ENCODE measurements at regions not wholly inside any gene's neighbourhood (a gene's known extent, or its start where the extent isn't known, plus 50 kb on each side); places are given as distances from the start of the nearest gene placed in this dataset.
"Not testable (repeated sequence)": the region's sequence is repeated elsewhere in the genome, so short reads cannot be mapped to it uniquely, and the experiment has no call there.

DNA sequence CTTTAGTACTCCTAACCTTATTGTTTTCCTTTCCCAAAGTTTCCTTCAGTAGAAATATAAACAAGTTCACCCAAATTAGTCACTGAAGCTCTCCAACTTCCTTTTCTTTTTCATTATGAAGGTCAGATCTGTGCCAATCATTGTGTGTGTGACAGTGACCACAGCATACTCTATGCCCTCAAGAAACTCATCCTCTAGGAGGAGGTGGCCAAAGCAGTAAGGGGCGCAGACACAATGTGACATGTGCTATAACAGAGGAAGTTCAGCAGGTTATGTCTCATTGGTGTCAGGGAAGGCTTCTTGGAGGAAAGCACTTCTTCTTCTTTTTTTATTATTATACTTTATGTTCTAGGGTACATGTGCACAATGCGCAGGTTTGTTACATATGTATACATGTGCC, 60.0 kb upstream of the PSME4 start:
- DNase-seq, result no peak

- no peak for DNase-seq
These were observed 59.6 kb upstream of the PSME4 start for GRCh38 chr2:54030396-54030741.

GRCh38 chr2:54029721-54030395, 59.1 kb upstream of the PSME4 start:
- DNase-seq, result no peak

- DNase-seq, result not testable (repeated sequence)
These were observed 54.8 kb upstream of the PSME4 start for GRCh38 chr2:54025463-54026075.

DNA sequence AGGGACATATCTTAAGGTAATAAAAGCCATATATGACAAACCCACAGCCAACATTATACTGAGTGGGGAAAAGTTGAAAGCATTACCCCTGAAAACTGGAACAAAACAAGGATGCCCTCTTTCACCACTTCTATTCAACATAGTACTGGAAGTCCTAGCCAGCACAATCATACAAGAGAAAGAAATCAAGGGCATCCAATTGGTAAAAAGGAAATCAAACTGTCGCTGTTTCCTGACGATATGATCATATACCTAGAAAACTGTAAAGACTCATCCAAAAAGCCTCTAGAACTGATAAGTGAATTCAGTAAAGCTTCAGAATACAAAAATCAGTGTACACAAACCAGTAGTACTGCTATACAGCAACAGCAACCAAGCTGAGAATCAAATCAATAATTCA, 53.8 kb upstream of the PSME4 start:
- DNase-seq, result no peak

DNA sequence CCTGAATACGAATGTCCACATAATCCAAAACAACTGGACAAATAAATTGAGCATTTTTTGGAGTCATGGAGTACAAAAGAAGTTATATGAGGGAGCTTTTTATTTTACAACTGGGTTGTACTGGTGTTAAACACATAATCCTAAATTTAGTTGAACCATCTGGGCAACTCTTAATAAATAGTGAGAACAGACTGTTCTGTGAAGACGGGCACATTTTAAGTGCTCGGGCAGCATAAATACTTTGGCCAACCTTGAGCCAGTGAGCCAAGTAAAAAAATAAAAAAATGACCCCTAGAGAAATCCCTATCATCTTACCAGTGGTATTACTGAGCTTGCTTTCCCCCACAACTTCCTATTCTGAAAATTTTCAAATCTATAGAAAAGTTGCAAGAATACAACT, 50.9 kb upstream of the PSME4 start:
- DNase-seq, result no peak

- no peak for DNase-seq
These were observed 50.1 kb upstream of the PSME4 start for GRCh38 chr2:54020793-54021414.

Data from RPMI8226 (cell line).